ENCODE measurements at regions not wholly inside any gene's neighbourhood (a gene's known extent, or its start where the extent isn't known, plus 50 kb on each side); places are given as distances from the start of the nearest gene placed in this dataset.
A peak's percentile ranks its signal among the peaks of the same experiment; 100 is the strongest.

DNA sequence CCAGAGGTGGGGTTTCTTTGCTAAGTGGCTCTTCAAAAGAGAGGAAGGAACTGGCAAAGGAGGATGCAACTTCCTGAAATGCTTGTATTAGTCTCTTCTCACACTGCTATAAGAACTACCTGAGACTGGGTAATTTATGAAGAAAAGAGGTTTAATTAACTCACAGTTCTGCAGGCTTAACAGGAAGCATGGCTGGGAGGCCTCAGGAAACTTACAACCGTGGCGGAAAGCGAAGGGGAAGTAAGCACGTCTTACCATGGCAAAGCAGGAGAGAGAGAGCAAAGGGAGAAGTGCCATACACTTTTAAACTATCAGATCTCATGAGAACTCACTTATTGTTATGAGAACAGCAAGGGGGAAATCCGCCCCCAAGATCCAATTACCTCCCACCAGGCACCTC is 505.7 kb downstream of the ZNF674 start:
- Histone ChIP-seq H3K79me2 (ENCODE audit: insufficient read depth, low read length) (no peaks in the 10 kb centered on the region), H3K9me3 (replicated peaks in 1 of 2; ENCODE audit: control insufficient read depth in 1 of 2, insufficient read depth in 1 of 2, low read length in 2 of 2) (peaks cover 0 to 15% of the 10 kb centered on the region in 2 donors), H3K9ac (ENCODE audit: insufficient read depth, low read length, poor library complexity, severe bottlenecking) (no peak overlapping the region), H2AFZ (ENCODE audit: insufficient read depth, low read depth, low read length, poor library complexity, severe bottlenecking) (no peak overlapping the region), H3K27ac (ENCODE audit: low read depth in 1 of 2, low read length in 2 of 2) (no peak overlapping the region), H3K27me3 (ENCODE audit: control insufficient read depth in 2 of 2, insufficient read depth in 2 of 2, low read length in 2 of 2) (peaks cover 0 to 2% of the 10 kb centered on the region in 2 donors), H3K36me3 (replicated peaks in 1 of 2; ENCODE audit: control insufficient read depth in 1 of 2, insufficient read depth in 2 of 2, low read length in 2 of 2) (no peaks in the 10 kb centered on the region), H3K4me1 (ENCODE audit: control insufficient read depth in 1 of 2, insufficient read depth in 2 of 2, low read length in 2 of 2) (no peaks in the 10 kb centered on the region), H3K4me2 (replicated peaks; ENCODE audit: extremely low read depth, low read length, poor library complexity, severe bottlenecking) (no peak overlapping the region), H4K20me1 (ENCODE audit: insufficient read depth, low read length) (no peaks in the 10 kb centered on the region), H3K4me3 (replicated peaks in 1 of 3; ENCODE audit: low read depth in 2 of 3, low read length in 3 of 3) (no peak overlapping the region)
- H3K27ac Mint-ChIP-seq, result peak overlapping the region in 1 of 7 donors; percentile 5
- no peak overlapping the region for H3K4me3 Mint-ChIP-seq
- H3K4me1 Mint-ChIP-seq, result peaks cover 4% of the 10 kb centered on the region
- WGBS (ENCODE audit: insufficient coverage), result no CpG with 5 or more reads among the region's 5 CpGs
- no peaks in the 10 kb centered on the region for H3K27me3 Mint-ChIP-seq (ENCODE audit: low read depth in 3 of 3)
- DNase-seq, result no peak
- H3K36me3 Mint-ChIP-seq, result no peaks in the 10 kb centered on the region
- peaks cover 7 to 15% (median 11%) of the 10 kb centered on the region in 7 donors for H3K9me3 Mint-ChIP-seq
- TF ChIP-seq, protein P1, sequence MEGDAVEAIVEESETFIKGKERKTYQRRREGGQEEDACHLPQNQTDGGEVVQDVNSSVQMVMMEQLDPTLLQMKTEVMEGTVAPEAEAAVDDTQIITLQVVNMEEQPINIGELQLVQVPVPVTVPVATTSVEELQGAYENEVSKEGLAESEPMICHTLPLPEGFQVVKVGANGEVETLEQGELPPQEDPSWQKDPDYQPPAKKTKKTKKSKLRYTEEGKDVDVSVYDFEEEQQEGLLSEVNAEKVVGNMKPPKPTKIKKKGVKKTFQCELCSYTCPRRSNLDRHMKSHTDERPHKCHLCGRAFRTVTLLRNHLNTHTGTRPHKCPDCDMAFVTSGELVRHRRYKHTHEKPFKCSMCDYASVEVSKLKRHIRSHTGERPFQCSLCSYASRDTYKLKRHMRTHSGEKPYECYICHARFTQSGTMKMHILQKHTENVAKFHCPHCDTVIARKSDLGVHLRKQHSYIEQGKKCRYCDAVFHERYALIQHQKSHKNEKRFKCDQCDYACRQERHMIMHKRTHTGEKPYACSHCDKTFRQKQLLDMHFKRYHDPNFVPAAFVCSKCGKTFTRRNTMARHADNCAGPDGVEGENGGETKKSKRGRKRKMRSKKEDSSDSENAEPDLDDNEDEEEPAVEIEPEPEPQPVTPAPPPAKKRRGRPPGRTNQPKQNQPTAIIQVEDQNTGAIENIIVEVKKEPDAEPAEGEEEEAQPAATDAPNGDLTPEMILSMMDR (IDR thresholded peaks at IDR 0.05), result no peak
- intact Hi-C loops (cut with micrococcal nuclease), result no loop called here

DNA sequence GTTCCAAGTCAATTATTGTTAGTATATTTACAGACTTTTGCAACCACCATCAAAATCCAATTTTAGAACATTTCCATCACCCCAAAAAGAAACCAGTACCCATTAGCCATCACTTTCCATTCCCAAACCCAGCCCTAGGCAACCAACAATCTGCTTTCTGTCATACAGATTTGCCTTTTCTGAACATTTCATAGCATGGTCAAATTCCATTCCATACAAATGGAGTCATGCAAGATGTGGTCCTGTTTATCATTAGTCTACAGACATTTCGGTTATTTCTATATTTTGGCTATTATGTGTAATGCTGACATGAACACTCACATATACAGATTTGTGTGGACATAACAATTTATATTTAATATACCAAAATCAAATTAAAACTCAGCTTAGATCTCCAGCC is 508.7 kb downstream of the ZNF674 start:
- H3K4me3 Mint-ChIP-seq, result no peak overlapping the region
- Histone ChIP-seq H3K27me3 (ENCODE audit: control insufficient read depth in 2 of 2, insufficient read depth in 2 of 2, low read length in 2 of 2) (peaks cover 0 to 2% of the 10 kb centered on the region in 2 donors), H3K4me2 (replicated peaks; ENCODE audit: extremely low read depth, low read length, poor library complexity, severe bottlenecking) (no peak overlapping the region), H3K27ac (ENCODE audit: low read depth in 1 of 2, low read length in 2 of 2) (no peak overlapping the region), H3K4me1 (ENCODE audit: control insufficient read depth in 1 of 2, insufficient read depth in 2 of 2, low read length in 2 of 2) (no peaks in the 10 kb centered on the region), H3K4me3 (replicated peaks in 1 of 3; ENCODE audit: low read depth in 2 of 3, low read length in 3 of 3) (no peak overlapping the region), H3K36me3 (replicated peaks in 1 of 2; ENCODE audit: control insufficient read depth in 1 of 2, insufficient read depth in 2 of 2, low read length in 2 of 2) (no peaks in the 10 kb centered on the region), H3K9ac (ENCODE audit: insufficient read depth, low read length, poor library complexity, severe bottlenecking) (no peak overlapping the region), H3K9me3 (replicated peaks in 1 of 2; ENCODE audit: control insufficient read depth in 1 of 2, insufficient read depth in 1 of 2, low read length in 2 of 2) (peaks cover 0 to 11% of the 10 kb centered on the region in 2 donors), H2AFZ (ENCODE audit: insufficient read depth, low read depth, low read length, poor library complexity, severe bottlenecking) (no peak overlapping the region), H4K20me1 (ENCODE audit: insufficient read depth, low read length) (no peaks in the 10 kb centered on the region), H3K79me2 (ENCODE audit: insufficient read depth, low read length) (no peaks in the 10 kb centered on the region)
- H3K36me3 Mint-ChIP-seq, result no peaks in the 10 kb centered on the region
- peaks cover 0 to 3% (median 0%) of the 10 kb centered on the region in 3 donors for H3K27me3 Mint-ChIP-seq (ENCODE audit: low read depth in 3 of 3)
- no peak for DNase-seq
- TF ChIP-seq, protein P1 (IDR thresholded peaks at IDR 0.05), result no peak
- H3K9me3 Mint-ChIP-seq, result peaks cover 3 to 13% (median 8%) of the 10 kb centered on the region in 7 donors
- peaks cover 4% of the 10 kb centered on the region for H3K4me1 Mint-ChIP-seq
- no CpG with 5 or more reads among the region's 1 CpG for WGBS (ENCODE audit: insufficient coverage)
- intact Hi-C loops (cut with micrococcal nuclease), result no loop called here
- no peak overlapping the region for H3K27ac Mint-ChIP-seq
